ENCODE measurements at regions not wholly inside any gene's neighbourhood (a gene's known extent, or its start where the extent isn't known, plus 50 kb on each side); places are given as distances from the start of the nearest gene placed in this dataset.

- Histone ChIP-seq H3K27ac (no peak overlapping the region), H3K36me3 (no peaks in the 10 kb centered on the region), H3K27me3 (no peaks in the 10 kb centered on the region), H3K9me3 (no peaks in the 10 kb centered on the region), H3K4me3 (no peak overlapping the region), H3K4me1 (no peaks in the 10 kb centered on the region)
- TF ChIP-seq CTCF (IDR thresholded peaks at IDR 0.05): no peak
- DNase-seq (ENCODE audit: low spot score in 2 of 2): no peak
- intact Hi-C loops (cut with DNase I): no loop called here
Measured at GRCh38 chr2:56714400-56714799, 530.6 kb downstream of the CCDC85A start.

GRCh38 chr2:56715683-56716082 is 531.9 kb downstream of the CCDC85A start:
- intact Hi-C loops (cut with DNase I): no loop called here
- H3K4me1 ChIP-seq: no peaks in the 10 kb centered on the region
- H3K4me3 ChIP-seq: no peak overlapping the region
- no peak for TF ChIP-seq CTCF (IDR thresholded peaks at IDR 0.05)
- no peaks in the 10 kb centered on the region for H3K27me3 ChIP-seq
- DNase-seq (ENCODE audit: low spot score in 2 of 2): no peak
- H3K9me3 ChIP-seq: no peaks in the 10 kb centered on the region
- no peaks in the 10 kb centered on the region for H3K36me3 ChIP-seq
- no peak overlapping the region for H3K27ac ChIP-seq

- intact Hi-C loops (cut with DNase I): no loop called here
- TF ChIP-seq CTCF (IDR thresholded peaks at IDR 0.05): no peak
- no peak for DNase-seq (ENCODE audit: low spot score in 2 of 2)
Measured at GRCh38 chr2:56718413-56718812, 534.6 kb downstream of the CCDC85A start.

GRCh38 chr2:56729212-56729611 is 545.4 kb downstream of the CCDC85A start:
- Histone ChIP-seq H3K27ac (no peak overlapping the region), H3K9me3 (peaks cover 4 to 5% of the 10 kb centered on the region in 2 donors), H3K4me3 (no peak overlapping the region), H3K27me3 (no peaks in the 10 kb centered on the region), H3K4me1 (no peaks in the 10 kb centered on the region), H3K36me3 (no peaks in the 10 kb centered on the region)
- no peak for TF ChIP-seq CTCF (IDR thresholded peaks at IDR 0.05)
- intact Hi-C loops (cut with DNase I): no loop called here
- no peak for DNase-seq (ENCODE audit: low spot score in 2 of 2)

More at GRCh38 chr2:56718413-56718812, 534.6 kb downstream of the CCDC85A start:
- Histone ChIP-seq H3K4me1 (no peaks in the 10 kb centered on the region), H3K9me3 (no peaks in the 10 kb centered on the region), H3K4me3 (no peak overlapping the region), H3K36me3 (no peaks in the 10 kb centered on the region), H3K27me3 (no peaks in the 10 kb centered on the region), H3K27ac (no peak overlapping the region)

- TF ChIP-seq CTCF (IDR thresholded peaks at IDR 0.05): no peak
- intact Hi-C loops (cut with DNase I): no loop called here
- Histone ChIP-seq H3K27ac (no peak overlapping the region), H3K9me3 (peaks cover 0 to 9% of the 10 kb centered on the region in 2 donors), H3K4me1 (no peaks in the 10 kb centered on the region), H3K4me3 (no peak overlapping the region), H3K27me3 (no peaks in the 10 kb centered on the region), H3K36me3 (no peaks in the 10 kb centered on the region)
- no peak for DNase-seq (ENCODE audit: low spot score in 2 of 2)
Measured at GRCh38 chr2:56732946-56733345, 549.2 kb downstream of the CCDC85A start.

- H3K27me3 ChIP-seq: no peaks in the 10 kb centered on the region
- H3K4me3 ChIP-seq: no peak overlapping the region
- TF ChIP-seq CTCF (IDR thresholded peaks at IDR 0.05): no peak
- H3K4me1 ChIP-seq: no peaks in the 10 kb centered on the region
- peaks cover 0 to 9% of the 10 kb centered on the region in 2 donors for H3K9me3 ChIP-seq
- no peak overlapping the region for H3K27ac ChIP-seq
- intact Hi-C loops (cut with DNase I): no loop called here
- no peaks in the 10 kb centered on the region for H3K36me3 ChIP-seq
- DNase-seq (ENCODE audit: low spot score in 2 of 2): no peak
Measured at GRCh38 chr2:56739413-56739812, 555.6 kb downstream of the CCDC85A start.
